ENCODE measurements at regions not wholly inside any gene's neighbourhood (a gene's known extent, or its start where the extent isn't known, plus 50 kb on each side); places are given as distances from the start of the nearest gene placed in this dataset.

- TF ChIP-seq POLR2A (IDR thresholded peaks at IDR 0.05; ENCODE audit: low read depth, low read length) (no peak), CTCF (conservative IDR thresholded peaks at IDR 0.05; ENCODE audit: low read depth, low read length) (no peak), ELK1 (IDR thresholded peaks at IDR 0.05; ENCODE audit: borderline replicate concordance, low read depth, low read length) (no peak), USF2 (IDR thresholded peaks at IDR 0.05; ENCODE audit: low read depth, low read length) (no peak), MXI1 (IDR thresholded peaks at IDR 0.05; ENCODE audit: borderline replicate concordance, low read depth, low read length) (no peak)
Observed at GRCh38 chr7:113366122-113366521, 247.8 kb upstream of the SMIM30 start.

Data from IMR-90 (cell line).